ENCODE measurements at regions not wholly inside any gene's neighbourhood (a gene's known extent, or its start where the extent isn't known, plus 50 kb on each side); places are given as distances from the start of the nearest gene placed in this dataset.

DNA sequence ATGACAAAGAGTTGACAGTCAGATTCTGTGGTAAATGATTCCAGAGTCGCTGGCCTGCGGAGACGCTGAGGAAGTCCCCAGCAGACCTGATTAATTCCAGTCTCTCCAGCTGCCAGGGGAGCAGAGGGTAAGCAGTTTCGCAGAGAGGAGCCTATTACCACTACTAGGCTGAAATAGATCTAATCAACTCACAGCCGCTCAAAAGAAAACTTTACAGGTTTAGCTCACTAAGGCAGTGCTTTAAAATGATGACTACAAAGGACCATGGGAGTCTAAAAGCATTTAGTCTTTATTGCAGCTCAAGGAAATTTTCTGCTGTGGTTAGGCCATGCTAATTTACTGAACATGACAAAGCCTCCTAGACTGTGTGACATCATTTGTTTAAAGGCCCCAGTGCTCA lies 445.6 kb upstream of the POU3F3 start:
- Histone ChIP-seq H3K27me3 (ENCODE audit: insufficient read depth, low read length) (no peaks in the 10 kb centered on the region), H3K4me2 (ENCODE audit: low read length) (no peak overlapping the region), H3K4me1 (ENCODE audit: control insufficient read depth in 1 of 2, insufficient read depth in 2 of 2, low read length in 2 of 2) (no peaks in the 10 kb centered on the region), H3K36me3 (ENCODE audit: control insufficient read depth in 1 of 2, insufficient read depth in 2 of 2, low read length in 2 of 2) (no peaks in the 10 kb centered on the region), H3K9me3 (ENCODE audit: control insufficient read depth in 1 of 2, insufficient read depth in 1 of 2, low read depth in 1 of 2, low read length in 2 of 2) (peaks cover 0 to 4% of the 10 kb centered on the region in 2 experiments; a peak in 1 of 4 replicates), H2AFZ (ENCODE audit: low read depth, low read length, poor library complexity, severe bottlenecking) (no peak overlapping the region), H3K9ac (ENCODE audit: low read length) (no peak overlapping the region), H3K27ac (ENCODE audit: low read depth, low read length) (no peak overlapping the region), H4K20me1 (ENCODE audit: insufficient read depth) (no peaks in the 10 kb centered on the region), H3K79me2 (ENCODE audit: insufficient read depth, low read length) (no peaks in the 10 kb centered on the region), H3K4me3 (replicated peaks in 1 of 2; ENCODE audit: low read depth in 1 of 2, low read length in 2 of 2) (no peak overlapping the region), H3K9me2 (ENCODE audit: insufficient read depth) (no peaks in the 10 kb centered on the region)
- ATAC-seq (no peak), DNase-seq (ENCODE audit: low read depth, low spot score) (no peak)
- ChIA-PET CTCF (no interaction called here), POLR2A (no interaction called here), RAD21 (ENCODE audit: low non-redundant PET in 1 of 2, low total read pairs in 2 of 2, uncharacterized antibody in 2 of 2, unreplicated experiment in 2 of 2) (no interaction called here)
- no TSS peak for BruUV-seq (replicated peaks)
- intact Hi-C loops (cut with micrococcal nuclease): no loop called here
- TF ChIP-seq, protein P1, sequence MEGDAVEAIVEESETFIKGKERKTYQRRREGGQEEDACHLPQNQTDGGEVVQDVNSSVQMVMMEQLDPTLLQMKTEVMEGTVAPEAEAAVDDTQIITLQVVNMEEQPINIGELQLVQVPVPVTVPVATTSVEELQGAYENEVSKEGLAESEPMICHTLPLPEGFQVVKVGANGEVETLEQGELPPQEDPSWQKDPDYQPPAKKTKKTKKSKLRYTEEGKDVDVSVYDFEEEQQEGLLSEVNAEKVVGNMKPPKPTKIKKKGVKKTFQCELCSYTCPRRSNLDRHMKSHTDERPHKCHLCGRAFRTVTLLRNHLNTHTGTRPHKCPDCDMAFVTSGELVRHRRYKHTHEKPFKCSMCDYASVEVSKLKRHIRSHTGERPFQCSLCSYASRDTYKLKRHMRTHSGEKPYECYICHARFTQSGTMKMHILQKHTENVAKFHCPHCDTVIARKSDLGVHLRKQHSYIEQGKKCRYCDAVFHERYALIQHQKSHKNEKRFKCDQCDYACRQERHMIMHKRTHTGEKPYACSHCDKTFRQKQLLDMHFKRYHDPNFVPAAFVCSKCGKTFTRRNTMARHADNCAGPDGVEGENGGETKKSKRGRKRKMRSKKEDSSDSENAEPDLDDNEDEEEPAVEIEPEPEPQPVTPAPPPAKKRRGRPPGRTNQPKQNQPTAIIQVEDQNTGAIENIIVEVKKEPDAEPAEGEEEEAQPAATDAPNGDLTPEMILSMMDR (IDR thresholded peaks at IDR 0.05 in 2 of 3, conservative IDR thresholded peaks at IDR 0.05 in 1 of 3; ENCODE audit: borderline replicate concordance in 1 of 3, insufficient read depth in 1 of 3, low read depth in 2 of 3, low read length in 2 of 3): no peak
- TF ChIP-seq JUND (IDR thresholded peaks at IDR 0.05): no peak
- TF ChIP-seq CEBPB (IDR thresholded peaks at IDR 0.05; ENCODE audit: low read depth): no peak
- no peak for TF ChIP-seq EZH2phosphoT487 (IDR thresholded peaks at IDR 0.05; ENCODE audit: borderline replicate concordance)
- TF ChIP-seq SP1 (IDR thresholded peaks at IDR 0.05; ENCODE audit: low read depth): no peak
- TF ChIP-seq ELF1 (IDR thresholded peaks at IDR 0.05; ENCODE audit: borderline replicate concordance, low read depth): no peak
- TF ChIP-seq ZNF274 (IDR thresholded peaks at IDR 0.05; ENCODE audit: low read depth, low read length): no peak
- TF ChIP-seq, protein P2, sequence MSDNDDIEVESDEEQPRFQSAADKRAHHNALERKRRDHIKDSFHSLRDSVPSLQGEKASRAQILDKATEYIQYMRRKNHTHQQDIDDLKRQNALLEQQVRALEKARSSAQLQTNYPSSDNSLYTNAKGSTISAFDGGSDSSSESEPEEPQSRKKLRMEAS (IDR thresholded peaks at IDR 0.05): no peak
- no peak for TF ChIP-seq FOSL1 (IDR thresholded peaks at IDR 0.05; ENCODE audit: low read depth)
- TF ChIP-seq SIN3A (IDR thresholded peaks at IDR 0.05; ENCODE audit: low read depth): no peak
- TF ChIP-seq SRF (IDR thresholded peaks at IDR 0.05; ENCODE audit: low read depth): no peak
- TF ChIP-seq ZFX (IDR thresholded peaks at IDR 0.05): no peak
- TF ChIP-seq POLR2A (IDR thresholded peaks at IDR 0.05; ENCODE audit: borderline replicate concordance, extremely low read depth, insufficient read depth, insufficient read length): no peak
- no peak for TF ChIP-seq EGR1 (IDR thresholded peaks at IDR 0.05; ENCODE audit: low read depth)
- TF ChIP-seq POLR2AphosphoS5 (IDR thresholded peaks at IDR 0.05; ENCODE audit: low read depth, low read length): no peak
- TF ChIP-seq TCF7L2 (IDR thresholded peaks at IDR 0.05; ENCODE audit: borderline replicate concordance, extremely low read depth, insufficient read depth, insufficient read length): no peak
- TF ChIP-seq, protein P3, sequence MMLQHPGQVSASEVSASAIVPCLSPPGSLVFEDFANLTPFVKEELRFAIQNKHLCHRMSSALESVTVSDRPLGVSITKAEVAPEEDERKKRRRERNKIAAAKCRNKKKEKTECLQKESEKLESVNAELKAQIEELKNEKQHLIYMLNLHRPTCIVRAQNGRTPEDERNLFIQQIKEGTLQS (IDR thresholded peaks at IDR 0.05): no peak
- TF ChIP-seq YY1 (IDR thresholded peaks at IDR 0.05; ENCODE audit: extremely low read depth, insufficient replicate concordance, low read depth, low read length): no peak
- TF ChIP-seq CBX3 (IDR thresholded peaks at IDR 0.05; ENCODE audit: low read depth): no peak
